ENCODE measurements at regions not wholly inside any gene's neighbourhood (a gene's known extent, or its start where the extent isn't known, plus 50 kb on each side); places are given as distances from the start of the nearest gene placed in this dataset.

DNA sequence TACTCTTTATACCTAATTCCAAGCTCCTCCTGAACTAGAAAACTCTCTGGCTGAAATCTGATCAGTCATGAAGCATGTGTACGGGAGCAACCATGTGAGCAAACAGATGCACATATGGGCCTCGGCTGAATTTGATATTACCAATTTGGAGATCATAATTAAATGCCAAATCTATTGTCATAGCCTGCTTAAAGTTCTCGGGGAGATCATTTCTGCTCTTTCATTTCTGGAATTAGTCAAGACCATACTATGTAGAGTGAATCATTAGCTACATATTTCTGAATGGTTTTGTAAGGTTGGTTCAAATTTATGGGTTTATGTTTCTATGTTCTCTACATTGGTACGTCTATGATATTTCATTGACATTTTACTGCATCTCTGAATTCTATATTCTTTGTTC lies 205.5 kb downstream of the UBE2E3 start:
- DNase-seq (ENCODE audit: low spot score): no peak
- no peak overlapping the region for H3K4me2 ChIP-seq
- H4K20me1 ChIP-seq (ENCODE audit: low read depth): no peaks in the 10 kb centered on the region
- Mint-ChIP-seq H3K36me3 (no peaks in the 10 kb centered on the region), H3K4me3 (no peak overlapping the region), H3K27me3 (ENCODE audit: insufficient read depth, low read depth) (no peaks in the 10 kb centered on the region), H3K9me3 (no peaks in the 10 kb centered on the region), H3K4me1 (peaks cover 10% of the 10 kb centered on the region), H3K27ac (no peak overlapping the region)
- H3F3A ChIP-seq (ENCODE audit: low read depth): no peaks in the 10 kb centered on the region
- H2AFZ ChIP-seq (replicated peaks): peak overlapping the region; percentile 77
- H3K27me3 ChIP-seq: no peaks in the 10 kb centered on the region
- no peaks in the 10 kb centered on the region for H3K36me3 ChIP-seq
- H3K9me3 ChIP-seq (ENCODE audit: low read depth): no peaks in the 10 kb centered on the region
- TF ChIP-seq, protein P1, sequence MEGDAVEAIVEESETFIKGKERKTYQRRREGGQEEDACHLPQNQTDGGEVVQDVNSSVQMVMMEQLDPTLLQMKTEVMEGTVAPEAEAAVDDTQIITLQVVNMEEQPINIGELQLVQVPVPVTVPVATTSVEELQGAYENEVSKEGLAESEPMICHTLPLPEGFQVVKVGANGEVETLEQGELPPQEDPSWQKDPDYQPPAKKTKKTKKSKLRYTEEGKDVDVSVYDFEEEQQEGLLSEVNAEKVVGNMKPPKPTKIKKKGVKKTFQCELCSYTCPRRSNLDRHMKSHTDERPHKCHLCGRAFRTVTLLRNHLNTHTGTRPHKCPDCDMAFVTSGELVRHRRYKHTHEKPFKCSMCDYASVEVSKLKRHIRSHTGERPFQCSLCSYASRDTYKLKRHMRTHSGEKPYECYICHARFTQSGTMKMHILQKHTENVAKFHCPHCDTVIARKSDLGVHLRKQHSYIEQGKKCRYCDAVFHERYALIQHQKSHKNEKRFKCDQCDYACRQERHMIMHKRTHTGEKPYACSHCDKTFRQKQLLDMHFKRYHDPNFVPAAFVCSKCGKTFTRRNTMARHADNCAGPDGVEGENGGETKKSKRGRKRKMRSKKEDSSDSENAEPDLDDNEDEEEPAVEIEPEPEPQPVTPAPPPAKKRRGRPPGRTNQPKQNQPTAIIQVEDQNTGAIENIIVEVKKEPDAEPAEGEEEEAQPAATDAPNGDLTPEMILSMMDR (IDR thresholded peaks at IDR 0.05): no peak
- TF ChIP-seq EZH2 (IDR thresholded peaks at IDR 0.05): no peak
- TF ChIP-seq EZH2phosphoT487 (IDR thresholded peaks at IDR 0.05): no peak
- peaks cover 8% of the 10 kb centered on the region for H3K4me1 ChIP-seq
- H3K27ac ChIP-seq: no peak overlapping the region
- no peak overlapping the region for H3K4me3 ChIP-seq
- no peak overlapping the region for H3K9ac ChIP-seq
- no peaks in the 10 kb centered on the region for H3K79me2 ChIP-seq (ENCODE audit: low read depth)

DNA sequence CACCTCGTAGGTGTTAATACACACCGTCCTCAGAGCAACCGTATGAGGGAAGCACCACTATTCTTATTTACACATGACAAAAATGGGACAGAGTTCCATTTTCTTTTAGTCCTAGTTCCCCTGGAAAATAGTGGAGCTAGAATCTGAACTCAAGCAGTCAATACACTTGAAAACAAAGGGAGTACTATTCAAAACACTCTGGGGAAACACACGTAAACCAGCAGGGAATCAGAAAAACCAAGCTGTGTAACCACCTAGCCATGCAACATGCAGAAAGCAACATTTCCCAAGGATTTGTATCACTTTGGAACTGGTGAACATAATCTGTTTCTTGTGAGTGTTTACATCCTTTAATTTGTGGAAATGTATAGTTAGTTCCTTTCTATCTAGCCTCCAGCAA lies 208.2 kb downstream of the UBE2E3 start:
- Histone ChIP-seq H2AFZ (replicated peaks) (peak overlapping the region; percentile 12), H3K4me2 (no peak overlapping the region), H3K36me3 (no peaks in the 10 kb centered on the region), H3K27ac (no peak overlapping the region), H3K79me2 (ENCODE audit: low read depth) (no peaks in the 10 kb centered on the region), H3K4me1 (peaks cover 18% of the 10 kb centered on the region), H3F3A (ENCODE audit: low read depth) (no peaks in the 10 kb centered on the region), H3K27me3 (no peaks in the 10 kb centered on the region), H3K9ac (no peak overlapping the region), H3K9me3 (ENCODE audit: low read depth) (no peaks in the 10 kb centered on the region), H3K4me3 (no peak overlapping the region), H4K20me1 (ENCODE audit: low read depth) (no peaks in the 10 kb centered on the region)
- Mint-ChIP-seq H3K4me3 (no peak overlapping the region), H3K9me3 (no peaks in the 10 kb centered on the region), H3K27ac (no peak overlapping the region), H3K36me3 (no peaks in the 10 kb centered on the region), H3K4me1 (peaks cover 10% of the 10 kb centered on the region), H3K27me3 (ENCODE audit: insufficient read depth, low read depth) (no peaks in the 10 kb centered on the region)
- DNase-seq (ENCODE audit: low spot score): no peak
- TF ChIP-seq EZH2 (IDR thresholded peaks at IDR 0.05): no peak
- TF ChIP-seq, protein P1 (IDR thresholded peaks at IDR 0.05): no peak
- TF ChIP-seq EZH2phosphoT487 (IDR thresholded peaks at IDR 0.05): no peak

DNA sequence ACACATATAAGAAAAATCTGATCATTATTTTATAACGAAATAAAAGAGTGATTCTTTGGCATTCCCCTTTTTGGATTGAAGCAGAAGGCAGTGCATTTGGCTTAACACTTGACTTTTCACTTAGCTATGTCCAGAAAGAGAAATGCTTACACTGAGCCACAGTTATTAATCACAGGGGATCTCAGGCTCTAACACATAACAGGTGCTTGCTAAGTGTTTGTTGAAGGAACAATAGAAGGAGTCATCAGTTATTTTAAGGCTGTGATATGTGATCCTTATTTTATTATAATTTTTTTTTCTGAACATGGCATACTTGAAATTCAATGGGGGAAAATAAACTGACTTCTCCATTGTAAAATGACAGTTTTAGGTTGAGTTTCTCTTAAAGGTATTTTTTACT lies 209.5 kb downstream of the UBE2E3 start:
- Mint-ChIP-seq H3K27ac (no peak overlapping the region), H3K4me1 (peaks cover 8% of the 10 kb centered on the region), H3K27me3 (ENCODE audit: insufficient read depth, low read depth) (no peaks in the 10 kb centered on the region), H3K4me3 (no peak overlapping the region), H3K36me3 (no peaks in the 10 kb centered on the region), H3K9me3 (no peaks in the 10 kb centered on the region)
- H3K4me3 ChIP-seq: no peak overlapping the region
- no peaks in the 10 kb centered on the region for H3K79me2 ChIP-seq (ENCODE audit: low read depth)
- H2AFZ ChIP-seq (replicated peaks): no peak overlapping the region
- no peak overlapping the region for H3K4me2 ChIP-seq
- no peak overlapping the region for H3K27ac ChIP-seq
- H3K27me3 ChIP-seq: no peaks in the 10 kb centered on the region
- TF ChIP-seq EZH2phosphoT487 (IDR thresholded peaks at IDR 0.05) (no peak), EZH2 (IDR thresholded peaks at IDR 0.05) (no peak)
- TF ChIP-seq, protein P1 (IDR thresholded peaks at IDR 0.05): no peak
- H3K9me3 ChIP-seq (ENCODE audit: low read depth): no peaks in the 10 kb centered on the region
- DNase-seq (ENCODE audit: low spot score): no peak
- no peaks in the 10 kb centered on the region for H4K20me1 ChIP-seq (ENCODE audit: low read depth)
- no peak overlapping the region for H3K9ac ChIP-seq
- no peaks in the 10 kb centered on the region for H3K36me3 ChIP-seq
- H3F3A ChIP-seq (ENCODE audit: low read depth): no peaks in the 10 kb centered on the region
- H3K4me1 ChIP-seq: peaks cover 18% of the 10 kb centered on the region

Data from neural progenitor cell (in vitro differentiated cells).